DOHH2 (cell line): ENCODE measurements at regions not wholly inside any gene's neighbourhood (a gene's known extent, or its start where the extent isn't known, plus 50 kb on each side); places are given as distances from the start of the nearest gene placed in this dataset.

Experiments used
- EZH2phosphoT487 ChIP-seq: fragments of 200-600 bp; sonication (generic); IDR thresholded peaks from 2 replicates; pipeline ENCODE4 v1.6.1; 2017; ENCODE audit warnings: borderline replicate concordance, mild to moderate bottlenecking, antibody characterized with exemption, low read length, moderate library complexity, mixed read lengths
- TF ChIP-seq, protein P1 (sequence below): fragments of 200-600 bp; sonication (generic); IDR thresholded peaks from one replicate; pipeline ENCODE4 v1.5.1; 2014; ENCODE audit warnings: antibody characterized with exemption, mild to moderate bottlenecking, low read depth, low read length; ENCODE audit not compliant: poor library complexity, severe bottlenecking

GRCh38 chr5:2981035-2981434, 229.6 kb upstream of the IRX2 start:
- TF ChIP-seq, protein P1, sequence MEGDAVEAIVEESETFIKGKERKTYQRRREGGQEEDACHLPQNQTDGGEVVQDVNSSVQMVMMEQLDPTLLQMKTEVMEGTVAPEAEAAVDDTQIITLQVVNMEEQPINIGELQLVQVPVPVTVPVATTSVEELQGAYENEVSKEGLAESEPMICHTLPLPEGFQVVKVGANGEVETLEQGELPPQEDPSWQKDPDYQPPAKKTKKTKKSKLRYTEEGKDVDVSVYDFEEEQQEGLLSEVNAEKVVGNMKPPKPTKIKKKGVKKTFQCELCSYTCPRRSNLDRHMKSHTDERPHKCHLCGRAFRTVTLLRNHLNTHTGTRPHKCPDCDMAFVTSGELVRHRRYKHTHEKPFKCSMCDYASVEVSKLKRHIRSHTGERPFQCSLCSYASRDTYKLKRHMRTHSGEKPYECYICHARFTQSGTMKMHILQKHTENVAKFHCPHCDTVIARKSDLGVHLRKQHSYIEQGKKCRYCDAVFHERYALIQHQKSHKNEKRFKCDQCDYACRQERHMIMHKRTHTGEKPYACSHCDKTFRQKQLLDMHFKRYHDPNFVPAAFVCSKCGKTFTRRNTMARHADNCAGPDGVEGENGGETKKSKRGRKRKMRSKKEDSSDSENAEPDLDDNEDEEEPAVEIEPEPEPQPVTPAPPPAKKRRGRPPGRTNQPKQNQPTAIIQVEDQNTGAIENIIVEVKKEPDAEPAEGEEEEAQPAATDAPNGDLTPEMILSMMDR, result no peak
- TF ChIP-seq EZH2phosphoT487, result no peak
